GM12878 (cell line): ENCODE measurements at regions not wholly inside any gene's neighbourhood (a gene's known extent, or its start where the extent isn't known, plus 50 kb on each side); places are given as distances from the start of the nearest gene placed in this dataset.

Experiments
- ATAC-seq: fragments of 200-7000 bp; cut with Tn5 transposase; 3 replicates; pipeline ENCODE4 v1.9.1; 2020; ENCODE audit warnings: mild to moderate bottlenecking, moderate library complexity
- BruUV-seq: library from RNA; stranded (reverse); fragments of 400-500 nt; replicated peaks from 2 replicates; lab custom pipeline; 2021; lab: Mats Ljungman, UMichigan
- CTCF ChIA-PET: fragments of 300-600 bp; sonication (Branson Sonifier 250); formaldehyde crosslinking; extraction: SDS; loops from one replicate; lab custom pipeline; 2021; ENCODE audit warnings: inconsistent platforms; lab: Yijun Ruan, JAX
- POLR2A ChIA-PET: fragments of 350-600 bp; formaldehyde crosslinking; extraction: SDS; loops from one replicate; lab custom pipeline; 2021; ENCODE audit warnings: inconsistent platforms; lab: Charles Lee
- RAD21 ChIA-PET: fragments of 300-600 bp; sonication (Branson Sonifier 250); formaldehyde crosslinking; loops from one replicate; lab custom pipeline; 2023; ENCODE audit warnings: antibody characterized with exemption; ENCODE audit not compliant: unreplicated experiment; lab: Charles Lee
- SMC1A ChIA-PET: fragments of 300-600 bp; sonication (Branson Sonifier 250); formaldehyde crosslinking; loops from one replicate; lab custom pipeline; 2023; ENCODE audit not compliant: unreplicated experiment, uncharacterized antibody; lab: Charles Lee
- DNase-seq: peaks from one replicate; pipeline ENCODE4 v3.0.0-alpha.2; 2011; ENCODE audit warnings: low read depth, low spot score
- FAIRE-seq: peaks from 3 replicates; lab custom pipeline; 2011; peaks lifted over from hg19 to GRCh38; lab: Jason Lieb, UNC
- H2AFZ ChIP-seq: 2 replicates; pipeline ENCODE4 v1.6.0; 2011; ENCODE audit warnings: low read depth, low read length, control low read depth; ENCODE audit not compliant: control insufficient read depth
- H3K27ac ChIP-seq: 2 replicates; pipeline ENCODE4 v1.5.1; 2011; ENCODE audit warnings: control low read depth; ENCODE audit not compliant: control insufficient read depth, insufficient read depth
- H3K27me3 ChIP-seq, 2 experiments: replicated peaks in 1 of 2; 2 replicates each; pipeline versions ENCODE4 v1.6.0 to v1.6.1; 2011; ENCODE audit warnings: low read length in 1 of 2; ENCODE audit not compliant: control insufficient read depth in 2 of 2, insufficient read depth in 2 of 2
- H3K36me3 ChIP-seq, 2 experiments: 2 replicates each; pipeline ENCODE4 v1.5.1; 2011; ENCODE audit warnings: low read length in 1 of 2; ENCODE audit not compliant: control insufficient read depth in 2 of 2, insufficient read depth in 2 of 2
- H3K4me1 ChIP-seq: 2 replicates; pipeline ENCODE4 v1.6.1; 2011; ENCODE audit warnings: mild to moderate bottlenecking, low read length, moderate library complexity, mixed read lengths; ENCODE audit not compliant: control insufficient read depth, insufficient read depth
- H3K4me2 ChIP-seq: 2 replicates; pipeline ENCODE4 v1.6.0; 2011; ENCODE audit warnings: control low read depth; ENCODE audit not compliant: control insufficient read depth, insufficient read depth
- H3K4me3 ChIP-seq: fragments of 200-600 bp; sonication (generic); 2 replicates; pipeline ENCODE4 v1.5.1; 2016
- H3K79me2 ChIP-seq: 2 replicates; pipeline ENCODE4 v1.6.0; 2011; ENCODE audit warnings: low read length; ENCODE audit not compliant: control insufficient read depth, insufficient read depth
- H3K9ac ChIP-seq: 2 replicates; pipeline ENCODE4 v1.8.0; 2011; ENCODE audit warnings: low read length, control low read depth, mixed read lengths; ENCODE audit not compliant: control insufficient read depth, insufficient read depth
- H3K9me3 ChIP-seq: replicated peaks from 3 replicates; pipeline ENCODE4 v1.5.1; 2011; ENCODE audit warnings: mild to moderate bottlenecking, low read length; ENCODE audit not compliant: control insufficient read depth, insufficient read depth
- H4K20me1 ChIP-seq: 2 replicates; pipeline ENCODE4 v1.6.0; 2011; ENCODE audit not compliant: control insufficient read depth, insufficient read depth
- ATF7 ChIP-seq: fragments of 450-650 bp; IDR thresholded peaks from 2 replicates; pipeline ENCODE4 v1.6.1; 2016; ENCODE audit warnings: low read depth, mild to moderate bottlenecking
- CREM ChIP-seq: IDR thresholded peaks from 2 replicates; pipeline ENCODE4 v1.6.1; 2014; ENCODE audit warnings: antibody characterized with exemption, low read depth
- HSF1 ChIP-seq: fragments of 150-350 bp; IDR thresholded peaks from 2 replicates; pipeline ENCODE4 v1.6.1; 2014; ENCODE audit warnings: mild to moderate bottlenecking, low read depth, low read length
- IRF5 ChIP-seq: fragments of 450-650 bp; IDR thresholded peaks from 2 replicates; pipeline ENCODE4 v1.6.1; 2017; ENCODE audit warnings: borderline replicate concordance
- KAT2A ChIP-seq: conservative IDR thresholded peaks from 2 replicates; pipeline ENCODE4 v1.6.1; 2011; ENCODE audit warnings: low read depth, low read length; ENCODE audit not compliant: control insufficient read depth
- MYB ChIP-seq: fragments of 150-350 bp; IDR thresholded peaks from 2 replicates; pipeline ENCODE4 v1.6.1; 2014; ENCODE audit warnings: mild to moderate bottlenecking, low read depth, low read length, borderline replicate concordance
- NBN ChIP-seq: fragments of 450-650 bp; IDR thresholded peaks from 2 replicates; pipeline ENCODE4 v1.6.1; 2016
- NFYB ChIP-seq: IDR thresholded peaks from 2 replicates; pipeline ENCODE4 v1.6.1; 2011; ENCODE audit warnings: low read depth, mild to moderate bottlenecking, low read length, improper control_type of control experiment, moderate library complexity; ENCODE audit not compliant: insufficient read depth
- NR2C1 ChIP-seq: fragments of 450-650 bp; IDR thresholded peaks from 2 replicates; pipeline ENCODE4 v1.6.1; 2017; ENCODE audit warnings: antibody characterized with exemption, mild to moderate bottlenecking, moderate library complexity
- NR2F1 ChIP-seq: fragments of 450-650 bp; conservative IDR thresholded peaks from 2 replicates; pipeline ENCODE4 v1.6.1; 2017; ENCODE audit warnings: mild to moderate bottlenecking
- POLR2AphosphoS5 ChIP-seq: IDR thresholded peaks from 2 replicates; pipeline ENCODE4 v1.6.1; 2011; ENCODE audit warnings: mild to moderate bottlenecking, low read length, inconsistent platforms
- RUNX3 ChIP-seq: IDR thresholded peaks from 2 replicates; pipeline ENCODE4 v1.6.1; 2012; ENCODE audit warnings: low read length, inconsistent platforms
- SMAD1 ChIP-seq: fragments of 450-650 bp; IDR thresholded peaks from 2 replicates; pipeline ENCODE4 v1.6.1; 2018; ENCODE audit warnings: mild to moderate bottlenecking, low read depth; ENCODE audit not compliant: partially characterized antibody
- ZBED1 ChIP-seq: IDR thresholded peaks from 2 replicates; pipeline ENCODE4 v1.6.1; 2016; ENCODE audit warnings: borderline replicate concordance
- ZBTB40 ChIP-seq: fragments of 450-650 bp; IDR thresholded peaks from 2 replicates; pipeline ENCODE4 v1.6.1; 2016; ENCODE audit warnings: mild to moderate bottlenecking, moderate library complexity, borderline replicate concordance
- WGBS: methylation state at CpG from one replicate; pipeline ENCODE4 v1.1.6; 2016; ENCODE audit warnings: low lambda C conversion rate; ENCODE audit not compliant: insufficient replicate concordance, insufficient coverage; ENCODE audit errors: missing lambda C conversion rate; 5-methylcytosine and 5-hydroxymethylcytosine counted together
- in situ Hi-C: fragments of 300-500 bp; cut with MboI; formaldehyde crosslinking; loops from 9 replicates; pipeline ENCODE4 v1.14.3; 2018; ENCODE audit warnings: mixed read lengths
- intact Hi-C: fragments of 100-400 bp; cut with micrococcal nuclease; formaldehyde crosslinking; loops from one replicate; pipeline ENCODE4 v1.14.2; 2022; ENCODE audit not compliant: unreplicated experiment

GRCh38 chr2:7437716-7438632, 520.8 kb downstream of the RNF144A start (continued):
- no peak for TF ChIP-seq NR2C1
- TF ChIP-seq SMAD1: no peak
- TF ChIP-seq, all 136 proteins: peak for 22

GRCh38 chr2:7438855-7439254, 521.6 kb downstream of the RNF144A start:
- no peak overlapping the region for H3K9ac ChIP-seq
- peaks cover 7% of the 10 kb centered on the region; the same call in 2 of the 3 replicates for H3K9me3 ChIP-seq
- intact Hi-C loops: loop anchor here (10.0 kb wide), 2 partner anchors 796 to 1076 kb away; no protein-coding TSS in a partner anchor
- RAD21 ChIA-PET: interaction anchor here (1.4 to 2.9 kb wide), 4 partner anchors 35 to 287 kb away, joined by 4 to 14 read pairs (median 6); no protein-coding TSS in a partner anchor
- no peaks in the 10 kb centered on the region for H3K36me3 ChIP-seq
- no peak for DNase-seq
- WGBS: 0% methylated on average over 1 of the region's 1 CpG
- CTCF ChIA-PET: interaction anchor here (1.6 kb wide), 1 partner anchor 10 kb away, joined by 5 read pairs; no protein-coding TSS in a partner anchor
- no peak for FAIRE-seq
- H4K20me1 ChIP-seq: no peaks in the 10 kb centered on the region
- no TSS peak for BruUV-seq
- POLR2A ChIA-PET: no interaction called here
- H3K79me2 ChIP-seq: no peaks in the 10 kb centered on the region
- no peak for ATAC-seq
- TF ChIP-seq ATF7: no peak
- no peak for TF ChIP-seq NBN
- no peak for TF ChIP-seq HSF1
- TF ChIP-seq POLR2AphosphoS5: no peak
- no peak for TF ChIP-seq ZBTB40
- TF ChIP-seq RUNX3: no peak
- no peak for TF ChIP-seq NR2F1
- no peak for TF ChIP-seq NFYB
- TF ChIP-seq KAT2A: no peak
- TF ChIP-seq MYB: no peak
- no peak for TF ChIP-seq CREM
- TF ChIP-seq ZBED1: no peak
- no peak for TF ChIP-seq IRF5
- in situ Hi-C loops: no loop called here
- peaks cover 16% of the 10 kb centered on the region for H3K4me1 ChIP-seq
- no peaks in the 10 kb centered on the region; a peak in 1 of 4 replicates for H3K27me3 ChIP-seq
- SMC1A ChIA-PET: interaction anchor here (0.8 to 4.2 kb wide), 7 partner anchors 11 to 229 kb away, joined by 3 to 24 read pairs (median 5); no protein-coding TSS in a partner anchor
- H3K27ac ChIP-seq: no peak overlapping the region
- H3K4me2 ChIP-seq: no peak overlapping the region
- H3K4me3 ChIP-seq: no peak overlapping the region
- no peak overlapping the region for H2AFZ ChIP-seq
